NB4 (cell line): ENCODE measurements at regions not wholly inside any gene's neighbourhood (a gene's known extent, or its start where the extent isn't known, plus 50 kb on each side); places are given as distances from the start of the nearest gene placed in this dataset.

Source experiments
- DNase-seq: peaks from one replicate; pipeline ENCODE4 v3.0.0; 2010; ENCODE audit warnings: low read depth
- H3K4me3 ChIP-seq: one replicate; pipeline ENCODE4 v1.5.1; 2011; ENCODE audit warnings: mild to moderate bottlenecking, low read depth, low read length, moderate library complexity
- CTCF ChIP-seq: IDR thresholded peaks from one replicate; pipeline ENCODE4 v1.5.1; 2012; ENCODE audit warnings: low read depth, low read length
- MYC ChIP-seq: IDR thresholded peaks from 2 replicates; pipeline ENCODE4 v1.6.1; 2011; ENCODE audit warnings: low read depth, low read length
- POLR2A ChIP-seq: IDR thresholded peaks from 2 replicates; pipeline ENCODE4 v1.6.1; 2011; ENCODE audit warnings: mild to moderate bottlenecking; ENCODE audit not compliant: insufficient read length; ENCODE audit errors: extremely low read depth
- TF ChIP-seq, protein P1 (sequence below): IDR thresholded peaks from 2 replicates; pipeline ENCODE4 v1.6.1; 2011; ENCODE audit warnings: low read depth, low read length

- DNase-seq, result no peak
- no peak overlapping the region for H3K4me3 ChIP-seq
- TF ChIP-seq CTCF (no peak), MYC (no peak), POLR2A (no peak)
- TF ChIP-seq, protein P1, sequence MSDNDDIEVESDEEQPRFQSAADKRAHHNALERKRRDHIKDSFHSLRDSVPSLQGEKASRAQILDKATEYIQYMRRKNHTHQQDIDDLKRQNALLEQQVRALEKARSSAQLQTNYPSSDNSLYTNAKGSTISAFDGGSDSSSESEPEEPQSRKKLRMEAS, result no peak
These were observed 106.8 kb upstream of the SERPINE2 start for GRCh38 chr2:224145751-224146355.

DNA sequence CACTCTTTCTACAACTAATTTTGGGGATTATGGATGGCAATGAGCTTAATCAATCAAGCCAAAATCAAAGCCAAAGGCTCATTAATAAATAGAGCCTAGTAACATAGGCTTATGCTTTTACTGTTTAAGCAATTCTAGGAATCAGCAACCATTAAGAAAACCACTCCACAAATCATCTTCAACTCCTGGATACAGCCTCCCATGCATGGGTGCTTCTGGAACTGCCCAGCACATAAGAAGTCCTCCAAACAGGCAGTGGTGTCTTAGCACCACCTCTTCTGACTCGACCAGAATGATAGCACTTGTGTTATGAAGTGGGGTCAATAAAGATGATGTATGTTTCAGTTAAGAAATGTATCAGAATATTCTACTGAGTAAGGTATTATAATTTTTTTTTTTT lies 104.4 kb upstream of the SERPINE2 start:
- no peak for DNase-seq
- TF ChIP-seq, protein P1, result no peak
- TF ChIP-seq POLR2A (no peak), CTCF (no peak), MYC (no peak)
- H3K4me3 ChIP-seq, result no peak overlapping the region

DNA sequence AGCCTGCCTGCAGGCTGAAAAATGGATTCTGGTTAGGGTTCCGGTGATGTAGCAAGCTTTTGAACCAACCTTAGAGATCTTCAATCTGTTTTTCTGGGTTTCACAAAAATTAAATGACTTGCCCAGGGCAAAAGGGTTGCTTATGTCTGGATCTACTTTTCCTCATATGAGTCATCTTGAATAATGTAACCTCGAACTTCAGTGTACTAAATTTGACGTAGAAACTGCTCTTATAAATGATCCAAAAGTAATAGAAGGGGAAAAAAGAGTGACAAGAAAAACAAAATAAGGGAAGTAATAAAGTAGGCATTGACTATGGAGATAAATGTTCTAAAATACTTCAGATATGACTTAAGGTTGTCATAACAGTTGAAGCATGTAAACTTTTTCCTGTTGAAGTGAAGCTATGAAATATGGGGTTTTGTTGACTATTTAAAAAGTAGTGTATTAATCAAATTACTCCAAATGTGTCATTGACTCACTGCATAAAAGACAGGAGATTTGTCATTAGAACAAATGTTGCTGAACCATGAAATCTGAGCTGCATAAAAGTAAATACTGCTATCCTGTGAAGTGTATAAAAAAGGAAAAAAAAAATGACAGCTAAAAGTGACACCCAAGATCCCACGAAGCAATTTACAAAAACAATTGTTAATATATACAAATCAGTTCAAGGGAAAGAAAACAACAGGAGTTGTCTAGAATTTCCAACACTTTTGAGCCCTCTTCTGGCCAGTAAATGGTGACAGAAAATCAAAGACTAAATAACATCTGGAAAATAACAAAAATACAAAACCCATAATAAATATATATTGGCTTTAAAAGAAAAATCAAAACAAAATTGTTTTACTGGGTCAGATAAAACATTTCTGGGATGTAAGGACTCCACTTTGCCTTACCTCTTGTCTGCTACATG lies 103.6 kb upstream of the SERPINE2 start:
- TF ChIP-seq CTCF (no peak), POLR2A (no peak), MYC (no peak)
- TF ChIP-seq, protein P1, result no peak
- DNase-seq, result no peak

DNA sequence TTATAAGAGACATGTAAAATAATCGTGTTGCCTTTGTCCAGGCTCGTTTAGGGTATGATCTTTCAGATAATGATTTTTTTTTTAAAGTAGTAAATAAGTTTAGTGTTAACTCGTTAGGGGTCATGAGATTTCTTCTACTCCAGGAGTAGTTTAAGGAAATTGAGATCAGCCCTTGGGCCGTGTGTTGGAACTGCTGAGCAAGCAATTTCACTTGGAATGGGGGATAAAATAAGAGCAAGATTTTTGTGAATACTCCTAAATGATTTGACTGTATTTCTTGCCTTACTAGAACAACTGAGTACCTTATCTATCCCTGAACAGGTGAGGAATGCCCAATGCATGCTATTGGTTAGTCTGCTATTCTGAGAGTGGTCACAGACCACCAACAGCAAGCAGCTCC lies 102.2 kb upstream of the SERPINE2 start:
- no peak for DNase-seq
- H3K4me3 ChIP-seq, result no peak overlapping the region
- no peak for TF ChIP-seq MYC
- TF ChIP-seq, protein P1, result no peak
- no peak for TF ChIP-seq CTCF
- no peak for TF ChIP-seq POLR2A

More for the DNA sequence above, 103.6 kb upstream of the SERPINE2 start:
- no peak overlapping the region for H3K4me3 ChIP-seq

DNA sequence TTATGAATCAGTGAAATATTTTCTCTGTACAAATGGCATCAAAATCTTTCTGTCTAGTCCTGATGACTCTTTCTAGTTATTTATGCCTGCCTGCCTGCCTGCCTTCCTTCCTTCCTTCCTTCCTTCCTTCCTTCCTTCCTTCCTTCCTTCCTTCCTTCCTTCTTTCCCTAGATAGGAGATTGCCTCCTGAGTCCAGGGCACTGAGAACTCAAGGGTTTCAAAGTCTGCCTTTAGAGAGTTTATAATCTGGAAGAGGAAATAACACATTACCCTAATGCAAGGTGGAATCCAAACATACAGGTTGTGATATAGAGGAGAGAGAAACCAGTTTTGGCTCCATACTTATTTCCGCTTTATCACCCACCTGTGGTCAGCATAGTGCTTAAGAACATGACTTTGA lies 98.1 kb upstream of the SERPINE2 start:
- no peak overlapping the region for H3K4me3 ChIP-seq
- TF ChIP-seq MYC (no peak), POLR2A (no peak), CTCF (no peak)
- TF ChIP-seq, protein P1, result no peak
- DNase-seq, result no peak
